Vagina (tissue), 2 donors: ENCODE measurements at regions not wholly inside any gene's neighbourhood (a gene's known extent, or its start where the extent isn't known, plus 50 kb on each side); places are given as distances from the start of the nearest gene placed in this dataset.

Source experiments
- POLR2AphosphoS5 ChIP-seq, 2 donors: sonication (generic); formaldehyde crosslinking; IDR thresholded peaks; one replicate each; pipeline ENCODE4 v1.9.0; 2017; ENCODE audit warnings: antibody characterized with exemption in 2 of 2, mild to moderate bottlenecking in 2 of 2, low read depth in 1 of 2; ENCODE audit not compliant: insufficient read depth in 1 of 2
- TF ChIP-seq, protein P1 (sequence below), 3 experiments: fragments of 450-650 bp in 2 of 3; fragments of 200-600 bp in 1 of 3; sonication (generic) in 1 of 3; IDR thresholded peaks; one replicate each; pipeline ENCODE4 v1.5.1; 2017 to 2019; ENCODE audit warnings: antibody characterized with exemption in 3 of 3, mild to moderate bottlenecking in 2 of 3, moderate library complexity in 2 of 3

DNA sequence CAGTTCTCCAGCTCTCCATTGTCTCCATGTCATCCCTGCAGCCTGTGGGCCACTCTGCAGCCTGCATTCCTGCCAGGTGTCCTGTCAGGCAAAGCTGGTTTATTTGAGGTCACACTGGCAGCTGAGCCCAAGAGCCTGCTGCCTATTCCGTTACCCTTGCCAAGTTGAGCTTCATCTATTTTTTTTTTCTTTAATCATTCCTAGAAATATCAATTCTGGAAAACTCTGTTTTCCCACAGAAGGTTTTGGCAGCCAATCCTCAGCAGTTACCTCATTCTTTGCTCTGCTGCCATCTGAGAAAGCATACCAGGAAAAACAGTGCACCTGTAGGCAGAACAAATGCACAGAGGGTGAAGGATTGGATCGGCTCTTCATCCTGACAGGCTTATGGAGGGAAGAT lies 411.0 kb upstream of the ACVR2A start:
- TF ChIP-seq, protein P1, sequence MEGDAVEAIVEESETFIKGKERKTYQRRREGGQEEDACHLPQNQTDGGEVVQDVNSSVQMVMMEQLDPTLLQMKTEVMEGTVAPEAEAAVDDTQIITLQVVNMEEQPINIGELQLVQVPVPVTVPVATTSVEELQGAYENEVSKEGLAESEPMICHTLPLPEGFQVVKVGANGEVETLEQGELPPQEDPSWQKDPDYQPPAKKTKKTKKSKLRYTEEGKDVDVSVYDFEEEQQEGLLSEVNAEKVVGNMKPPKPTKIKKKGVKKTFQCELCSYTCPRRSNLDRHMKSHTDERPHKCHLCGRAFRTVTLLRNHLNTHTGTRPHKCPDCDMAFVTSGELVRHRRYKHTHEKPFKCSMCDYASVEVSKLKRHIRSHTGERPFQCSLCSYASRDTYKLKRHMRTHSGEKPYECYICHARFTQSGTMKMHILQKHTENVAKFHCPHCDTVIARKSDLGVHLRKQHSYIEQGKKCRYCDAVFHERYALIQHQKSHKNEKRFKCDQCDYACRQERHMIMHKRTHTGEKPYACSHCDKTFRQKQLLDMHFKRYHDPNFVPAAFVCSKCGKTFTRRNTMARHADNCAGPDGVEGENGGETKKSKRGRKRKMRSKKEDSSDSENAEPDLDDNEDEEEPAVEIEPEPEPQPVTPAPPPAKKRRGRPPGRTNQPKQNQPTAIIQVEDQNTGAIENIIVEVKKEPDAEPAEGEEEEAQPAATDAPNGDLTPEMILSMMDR (IDR thresholded peaks at IDR 0.05) = no peak
- TF ChIP-seq POLR2AphosphoS5 (IDR thresholded peaks at IDR 0.05; ENCODE audit: insufficient read depth in 1 of 2, low read depth in 1 of 2) = no peak
